ENCODE measurements at regions not wholly inside any gene's neighbourhood (a gene's known extent, or its start where the extent isn't known, plus 50 kb on each side); places are given as distances from the start of the nearest gene placed in this dataset.

DNA sequence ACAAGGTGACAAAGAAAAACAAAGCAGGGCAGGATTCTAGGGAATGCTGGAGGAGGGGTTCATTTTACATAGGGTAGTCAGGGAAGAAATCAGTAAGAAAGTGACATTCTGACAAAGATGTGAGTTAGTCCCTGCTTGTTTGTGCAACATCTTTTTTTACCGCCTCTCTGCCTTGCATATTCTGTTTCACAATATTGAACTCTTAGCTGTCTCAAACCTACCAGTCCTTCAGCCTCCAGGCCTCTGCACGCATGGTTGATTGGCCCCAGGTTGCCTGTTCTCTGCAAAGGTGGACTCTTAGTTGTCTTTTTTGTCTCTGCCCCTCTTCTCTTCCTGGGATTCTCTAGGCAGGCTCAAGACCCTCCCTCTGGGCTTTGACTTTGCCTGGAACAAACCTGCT lies 152.2 kb upstream of the RUNX1 start:
- TF ChIP-seq CEBPB (IDR thresholded peaks at IDR 0.05) = no peak
- TF ChIP-seq TCF12 (IDR thresholded peaks at IDR 0.05; ENCODE audit: low read depth) = no peak
- TF ChIP-seq NFIC (IDR thresholded peaks at IDR 0.05) = no peak
- TF ChIP-seq, protein P1, sequence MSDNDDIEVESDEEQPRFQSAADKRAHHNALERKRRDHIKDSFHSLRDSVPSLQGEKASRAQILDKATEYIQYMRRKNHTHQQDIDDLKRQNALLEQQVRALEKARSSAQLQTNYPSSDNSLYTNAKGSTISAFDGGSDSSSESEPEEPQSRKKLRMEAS (IDR thresholded peaks at IDR 0.05) = no peak
- TF ChIP-seq TEAD4 (IDR thresholded peaks at IDR 0.05) = no peak
- no peak for TF ChIP-seq EP300 (IDR thresholded peaks at IDR 0.05; ENCODE audit: borderline replicate concordance)
- no peak for TF ChIP-seq TAF1 (IDR thresholded peaks at IDR 0.05; ENCODE audit: low read depth)
- TF ChIP-seq, protein P2, sequence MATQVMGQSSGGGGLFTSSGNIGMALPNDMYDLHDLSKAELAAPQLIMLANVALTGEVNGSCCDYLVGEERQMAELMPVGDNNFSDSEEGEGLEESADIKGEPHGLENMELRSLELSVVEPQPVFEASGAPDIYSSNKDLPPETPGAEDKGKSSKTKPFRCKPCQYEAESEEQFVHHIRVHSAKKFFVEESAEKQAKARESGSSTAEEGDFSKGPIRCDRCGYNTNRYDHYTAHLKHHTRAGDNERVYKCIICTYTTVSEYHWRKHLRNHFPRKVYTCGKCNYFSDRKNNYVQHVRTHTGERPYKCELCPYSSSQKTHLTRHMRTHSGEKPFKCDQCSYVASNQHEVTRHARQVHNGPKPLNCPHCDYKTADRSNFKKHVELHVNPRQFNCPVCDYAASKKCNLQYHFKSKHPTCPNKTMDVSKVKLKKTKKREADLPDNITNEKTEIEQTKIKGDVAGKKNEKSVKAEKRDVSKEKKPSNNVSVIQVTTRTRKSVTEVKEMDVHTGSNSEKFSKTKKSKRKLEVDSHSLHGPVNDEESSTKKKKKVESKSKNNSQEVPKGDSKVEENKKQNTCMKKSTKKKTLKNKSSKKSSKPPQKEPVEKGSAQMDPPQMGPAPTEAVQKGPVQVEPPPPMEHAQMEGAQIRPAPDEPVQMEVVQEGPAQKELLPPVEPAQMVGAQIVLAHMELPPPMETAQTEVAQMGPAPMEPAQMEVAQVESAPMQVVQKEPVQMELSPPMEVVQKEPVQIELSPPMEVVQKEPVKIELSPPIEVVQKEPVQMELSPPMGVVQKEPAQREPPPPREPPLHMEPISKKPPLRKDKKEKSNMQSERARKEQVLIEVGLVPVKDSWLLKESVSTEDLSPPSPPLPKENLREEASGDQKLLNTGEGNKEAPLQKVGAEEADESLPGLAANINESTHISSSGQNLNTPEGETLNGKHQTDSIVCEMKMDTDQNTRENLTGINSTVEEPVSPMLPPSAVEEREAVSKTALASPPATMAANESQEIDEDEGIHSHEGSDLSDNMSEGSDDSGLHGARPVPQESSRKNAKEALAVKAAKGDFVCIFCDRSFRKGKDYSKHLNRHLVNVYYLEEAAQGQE (IDR thresholded peaks at IDR 0.05; ENCODE audit: low read depth) = no peak
- no peak for TF ChIP-seq RAD21 (IDR thresholded peaks at IDR 0.05; ENCODE audit: low read depth)
- no peak for TF ChIP-seq CREB1 (IDR thresholded peaks at IDR 0.05; ENCODE audit: low read depth)
- no peak for TF ChIP-seq FOXM1 (IDR thresholded peaks at IDR 0.05; ENCODE audit: borderline replicate concordance, low read depth)
- TF ChIP-seq EGR1 (IDR thresholded peaks at IDR 0.05) = no peak

Data from Ishikawa (cell line).